K562 (cell line): ENCODE measurements at regions not wholly inside any gene's neighbourhood (a gene's known extent, or its start where the extent isn't known, plus 50 kb on each side); places are given as distances from the start of the nearest gene placed in this dataset.

Experiments used
- ATAC-seq: fragments of 200-7000 bp; cut with Tn5 transposase; 3 replicates; pipeline ENCODE4 v1.9.1; 2020; ENCODE audit warnings: moderate library complexity
- BruUV-seq: library from RNA; stranded (reverse); fragments of 400-500 nt; replicated peaks from 2 replicates; lab custom pipeline; 2021; lab: Mats Ljungman, UMichigan
- CTCF ChIA-PET: fragments of 300-600 bp; formaldehyde crosslinking; extraction: SDS; loops from one replicate; lab custom pipeline; 2021; ENCODE audit warnings: low intra/inter-chr PET ratio; lab: Yijun Ruan, JAX
- POLR2A ChIA-PET: fragments of 300-600, 350-650 bp; sonication (Branson Sonifier 250); formaldehyde crosslinking; extraction: SDS; loops from one replicate; lab custom pipeline; 2021; ENCODE audit warnings: antibody characterized with exemption, inconsistent platforms; lab: Yijun Ruan, JAX
- DNase-seq, 4 experiments: peaks; one replicate each; pipeline versions ENCODE4 v3.0.0 to v3.0.0-alpha.2; 2011 to 2018; ENCODE audit warnings: low spot score in 3 of 4, mixed read lengths in 3 of 4; ENCODE audit errors: extremely low read depth in 1 of 4
- FAIRE-seq: peaks from 2 replicates; lab custom pipeline; 2011; peaks lifted over from hg19 to GRCh38; lab: Jason Lieb, UNC
- H2AFZ ChIP-seq: 2 replicates; pipeline ENCODE4 v1.6.0; 2011; ENCODE audit warnings: low read depth, low read length, control low read depth, inconsistent platforms
- H3K27ac ChIP-seq: fragments of 200-600 bp; 3 replicates; pipeline ENCODE4 v1.8.0; 2011; ENCODE audit warnings: low read depth, mild to moderate bottlenecking, control low read depth, inconsistent platforms, low read length, moderate library complexity, mixed read lengths; ENCODE audit errors: extremely low read depth
- H3K27me3 ChIP-seq, 2 experiments: fragments of 300-600 bp in 1 of 2; 2 replicates in 1 of 2; 3 replicates in 1 of 2; pipeline versions ENCODE4 v1.6.0 to v1.8.0; 2011; ENCODE audit warnings: inconsistent platforms in 2 of 2, low read length in 2 of 2, mild to moderate bottlenecking in 1 of 2, mixed read lengths in 1 of 2, moderate library complexity in 1 of 2; ENCODE audit not compliant: control insufficient read depth in 2 of 2, insufficient read depth in 2 of 2
- H3K36me3 ChIP-seq: fragments of 300-600 bp; 3 replicates; pipeline ENCODE4 v1.8.0; 2011; ENCODE audit warnings: mild to moderate bottlenecking, low read length, inconsistent platforms; ENCODE audit not compliant: control insufficient read depth, insufficient read depth
- H3K4me1 ChIP-seq, 2 experiments: fragments of 200-600 bp in 1 of 2; replicated peaks in 1 of 2; 2 replicates in 1 of 2; 3 replicates in 1 of 2; pipeline versions ENCODE4 v1.5.1 to v1.8.0; 2011; ENCODE audit warnings: inconsistent platforms in 2 of 2, low read length in 2 of 2, mild to moderate bottlenecking in 1 of 2, mixed read lengths in 1 of 2, moderate library complexity in 1 of 2; ENCODE audit not compliant: control insufficient read depth in 2 of 2, insufficient read depth in 2 of 2
- H3K4me2 ChIP-seq: 2 replicates; pipeline ENCODE4 v1.6.1; 2011; ENCODE audit warnings: low read length, control low read depth, inconsistent platforms, mixed read lengths; ENCODE audit not compliant: insufficient read depth
- H3K4me3 ChIP-seq: fragments of 200-600 bp; sonication (generic), shearing (Covaris generic); 2 replicates; pipeline ENCODE4 v1.5.1; 2016; ENCODE audit warnings: control low read depth, inconsistent platforms
- H3K79me2 ChIP-seq: fragments of 200-600 bp; 3 replicates; pipeline ENCODE4 v1.8.0; 2011; ENCODE audit warnings: low read length, inconsistent platforms; ENCODE audit not compliant: control insufficient read depth, insufficient read depth
- H3K9ac ChIP-seq, 2 experiments: 2 replicates each; pipeline versions ENCODE4 v1.6.0 to v1.6.1; 2011; ENCODE audit warnings: low read depth in 2 of 2, low read length in 2 of 2, control low read depth in 1 of 2, inconsistent platforms in 1 of 2, mild to moderate bottlenecking in 1 of 2, mixed read lengths in 1 of 2; ENCODE audit not compliant: insufficient read depth in 1 of 2
- H3K9me1 ChIP-seq: one replicate; pipeline ENCODE4 v1.6.0; 2011; ENCODE audit warnings: inconsistent platforms, mild to moderate bottlenecking, low read length, moderate library complexity; ENCODE audit not compliant: control insufficient read depth, insufficient read depth
- H3K9me3 ChIP-seq: replicated peaks from 2 replicates; pipeline ENCODE4 v1.5.1; 2011; ENCODE audit warnings: low read depth, low read length, inconsistent platforms; ENCODE audit not compliant: control insufficient read depth, insufficient read depth
- H4K20me1 ChIP-seq: replicated peaks from 2 replicates; pipeline ENCODE4 v1.6.1; 2011; ENCODE audit warnings: low read length, inconsistent platforms, mixed read lengths; ENCODE audit not compliant: control insufficient read depth, insufficient read depth
- ARID3A ChIP-seq: IDR thresholded peaks from 2 replicates; pipeline ENCODE4 v1.6.1; 2012; ENCODE audit warnings: low read depth, low read length, improper control_type of control experiment, borderline replicate concordance
- ATF7 ChIP-seq: fragments of 450-650 bp; IDR thresholded peaks from 2 replicates; pipeline ENCODE4 v1.7.1; 2014; ENCODE audit warnings: mild to moderate bottlenecking, moderate library complexity
- CAMTA2 ChIP-seq: fragments of 250-450 bp; sonication (Bioruptor Pico); conservative IDR thresholded peaks from 2 replicates; pipeline ENCODE4 v1.5.1; 2022
- DLX4 ChIP-seq: fragments of 250-450 bp; sonication (Bioruptor Pico); IDR thresholded peaks from 2 replicates; pipeline ENCODE4 v1.6.1; 2021; ENCODE audit warnings: mild to moderate bottlenecking
- ELF1 ChIP-seq: fragments of 200-800 bp; sonication (Bioruptor generic); IDR thresholded peaks from 2 replicates; pipeline ENCODE4 v1.6.1; 2016; ENCODE audit warnings: missing genetic modification characterization, missing compliant biosample characterization
- LEF1 ChIP-seq: fragments of 450-650 bp; IDR thresholded peaks from 2 replicates; pipeline ENCODE4 v1.6.1; 2016; ENCODE audit warnings: mild to moderate bottlenecking
- MCM3 ChIP-seq: fragments of 450-650 bp; IDR thresholded peaks from 2 replicates; pipeline ENCODE4 v1.6.1; 2016
- TAF7 ChIP-seq: fragments of 450-650 bp; IDR thresholded peaks from 2 replicates; pipeline ENCODE4 v1.6.1; 2016; ENCODE audit warnings: missing genetic modification characterization, missing compliant biosample characterization
- TGIF2 ChIP-seq: sonication (generic); formaldehyde crosslinking; IDR thresholded peaks from 2 replicates; pipeline ENCODE4 v1.8.1; 2022; ENCODE audit warnings: mild to moderate bottlenecking, missing genetic modification reagents, moderate library complexity
- ZNF764 ChIP-seq: fragments of 250-450 bp; sonication (Bioruptor Pico); IDR thresholded peaks from 2 replicates; pipeline ENCODE4 v1.4.0; 2020; ENCODE audit warnings: low read depth, mild to moderate bottlenecking, moderate library complexity
- WGBS: fragments of 100-300 bp; shearing (Covaris generic); methylation state at CpG from one replicate; pipeline ENCODE4 v1.1.6; 2016; ENCODE audit warnings: low coverage, mixed read lengths; ENCODE audit not compliant: insufficient coverage; ENCODE audit errors: missing lambda C conversion rate; 5-methylcytosine and 5-hydroxymethylcytosine counted together
- in situ Hi-C: fragments of 300-500 bp; cut with MboI; formaldehyde crosslinking; loops from 4 replicates; pipeline ENCODE4 v1.15.0; 2018; ENCODE audit warnings: inconsistent platforms, mixed read lengths
- intact Hi-C: fragments of 100-400 bp; cut with micrococcal nuclease; formaldehyde crosslinking; loops from 2 replicates; pipeline ENCODE4 v1.14.2; 2022

GRCh38 chr2:59900728-59901452 is 652.6 kb downstream of the BCL11A start:
- no peaks in the 10 kb centered on the region for H4K20me1 ChIP-seq
- no peak for FAIRE-seq
- H3K79me2 ChIP-seq: no peaks in the 10 kb centered on the region
- WGBS: 1% methylated on average over 6 of the region's 6 CpGs
- in situ Hi-C loops: no loop called here
- no peak for TF ChIP-seq LEF1
- TF ChIP-seq ATF7: no peak
- no peak for TF ChIP-seq DLX4 (CRISPR knock-in tag)
- no peak for TF ChIP-seq CAMTA2
- TF ChIP-seq TAF7 (tag): no peak
- no peak for TF ChIP-seq ZNF764
- TF ChIP-seq MCM3: no peak
- TF ChIP-seq ELF1 (tag): no peak
- no peak for TF ChIP-seq ARID3A
- TF ChIP-seq TGIF2: no peak
- TF ChIP-seq, all 486 proteins: peak for 0
- no peaks in the 10 kb centered on the region for H3K27me3 ChIP-seq
- intact Hi-C loops: no loop called here
- ChIA-PET CTCF (no interaction called here), POLR2A (interaction anchor here (0.7 kb wide), 1 partner anchor 670 kb away, joined by 3 read pairs; no protein-coding TSS in a partner anchor)
- no peak overlapping the region for H3K9ac ChIP-seq
- no peaks in the 10 kb centered on the region for H3K4me1 ChIP-seq
- no peaks in the 10 kb centered on the region for H3K36me3 ChIP-seq
- DNase-seq (no peak), ATAC-seq (no peak)
- no peak overlapping the region for H3K4me3 ChIP-seq
- no peaks in the 10 kb centered on the region for H3K9me1 ChIP-seq
- H3K27ac ChIP-seq: no peak overlapping the region
- H3K9me3 ChIP-seq: no peaks in the 10 kb centered on the region
- BruUV-seq: no TSS peak
- no peak overlapping the region for H2AFZ ChIP-seq
- H3K4me2 ChIP-seq: no peak overlapping the region
